T-helper 1 cell (primary cell): ENCODE measurements at regions not wholly inside any gene's neighbourhood (a gene's known extent, or its start where the extent isn't known, plus 50 kb on each side); places are given as distances from the start of the nearest gene placed in this dataset.
"Not testable (repeated sequence)": the region's sequence is repeated elsewhere in the genome, so short reads cannot be mapped to it uniquely, and the experiment has no call there.

Experiments used
- DNase-seq, 5 donors: peaks; one replicate each; pipeline ENCODE4 v3.0.0-alpha.2; 2012 to 2020

- DNase-seq, result no peak
Observed at GRCh38 chr1:102365071-102365470, 368.3 kb upstream of the OLFM3 start.

DNA sequence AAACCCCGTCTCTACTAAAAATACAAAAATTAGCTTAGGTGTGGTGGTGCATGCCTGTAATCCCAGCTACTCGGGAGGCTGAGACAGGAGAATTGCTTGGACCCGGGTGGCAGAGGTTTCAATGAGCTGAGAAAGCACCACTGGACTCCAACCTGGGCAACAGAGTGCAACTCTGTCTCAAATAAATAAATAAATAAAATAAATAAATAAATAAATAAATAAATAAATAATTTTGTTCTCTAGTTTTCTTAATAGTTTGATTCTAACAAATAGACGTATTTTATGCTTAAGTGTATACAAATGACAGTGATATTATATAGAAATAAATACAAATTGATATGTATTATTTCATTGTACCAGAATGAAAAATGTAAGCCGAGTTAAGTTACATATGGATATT, 339.9 kb upstream of the OLFM3 start:
- no peak for DNase-seq

DNA sequence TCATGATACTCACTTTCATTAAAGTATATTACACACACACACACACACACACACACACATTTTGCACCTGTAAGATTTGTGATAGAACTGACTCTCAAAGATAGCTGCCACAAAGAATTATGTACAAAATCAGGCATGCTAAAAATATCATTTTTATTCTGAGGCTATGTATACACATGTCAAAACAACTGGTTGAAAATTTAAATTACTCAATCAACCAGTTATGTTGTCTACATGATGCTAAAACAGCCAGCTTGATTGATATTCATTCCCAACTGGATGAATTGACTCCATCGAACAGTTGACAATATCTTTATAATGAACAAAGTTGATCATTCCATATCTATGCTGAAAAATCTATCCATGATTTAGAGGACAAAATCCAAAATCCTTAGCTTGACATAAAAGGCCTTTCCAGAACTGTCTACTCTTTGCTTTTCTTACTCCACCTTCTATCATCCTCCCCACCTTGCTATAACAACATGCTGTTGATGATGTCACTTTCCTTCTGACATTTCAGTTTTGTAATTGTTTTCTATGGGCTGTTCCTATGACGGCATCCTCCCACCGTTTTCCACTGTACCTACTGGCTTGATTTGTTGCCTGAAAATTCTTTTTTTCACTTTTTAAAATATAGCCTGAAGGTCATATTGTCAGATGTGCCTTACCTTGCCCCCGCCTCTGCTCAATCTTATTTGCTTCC, 321.5 kb upstream of the OLFM3 start:
- no peak for DNase-seq

DNA sequence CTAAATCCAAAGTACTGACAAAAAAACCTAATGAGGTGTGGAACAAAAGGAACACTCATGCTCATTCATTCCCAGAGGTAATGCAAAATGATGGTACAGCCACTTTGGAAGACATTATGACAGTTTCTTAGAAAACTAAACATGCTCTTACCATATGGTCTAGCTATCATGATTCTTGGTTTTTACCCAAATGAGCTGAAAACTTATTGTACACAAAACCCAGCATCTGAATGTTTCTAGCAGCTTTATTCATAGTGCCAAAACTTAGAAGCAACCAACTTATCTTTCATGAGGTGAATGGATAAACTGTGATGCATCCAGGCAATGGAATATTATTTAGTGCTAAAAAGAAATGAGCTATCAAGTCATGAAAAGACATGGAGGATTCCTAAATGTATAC, 318.4 kb upstream of the OLFM3 start:
- no peak for DNase-seq

- no peak for DNase-seq
Observed at GRCh38 chr1:102296116-102296515, 299.4 kb upstream of the OLFM3 start.

- no peak for DNase-seq
Observed at GRCh38 chr1:102282955-102283354, 286.2 kb upstream of the OLFM3 start.

DNA sequence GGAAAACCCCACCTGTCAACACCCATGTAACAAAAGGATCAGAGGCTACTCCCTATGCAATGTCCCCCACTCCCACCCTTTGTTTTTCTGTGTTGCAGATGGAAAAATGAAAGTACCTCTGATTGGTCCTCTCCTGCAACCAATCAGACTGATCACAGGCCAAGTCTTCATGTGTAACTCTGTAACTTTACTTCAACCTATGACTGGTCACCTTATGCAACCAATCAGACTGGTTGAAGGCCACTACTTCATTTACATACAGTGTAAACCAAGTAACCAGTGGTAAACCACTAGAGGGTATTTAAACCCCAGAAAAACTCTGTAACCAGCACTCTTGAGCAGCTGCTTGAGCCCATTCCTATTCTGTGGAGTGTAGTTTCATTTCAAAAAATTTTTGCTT, 266.3 kb upstream of the OLFM3 start:
- no peak for DNase-seq

- no peak for DNase-seq
Observed at GRCh38 chr1:102252731-102253505, 256.2 kb upstream of the OLFM3 start.

DNA sequence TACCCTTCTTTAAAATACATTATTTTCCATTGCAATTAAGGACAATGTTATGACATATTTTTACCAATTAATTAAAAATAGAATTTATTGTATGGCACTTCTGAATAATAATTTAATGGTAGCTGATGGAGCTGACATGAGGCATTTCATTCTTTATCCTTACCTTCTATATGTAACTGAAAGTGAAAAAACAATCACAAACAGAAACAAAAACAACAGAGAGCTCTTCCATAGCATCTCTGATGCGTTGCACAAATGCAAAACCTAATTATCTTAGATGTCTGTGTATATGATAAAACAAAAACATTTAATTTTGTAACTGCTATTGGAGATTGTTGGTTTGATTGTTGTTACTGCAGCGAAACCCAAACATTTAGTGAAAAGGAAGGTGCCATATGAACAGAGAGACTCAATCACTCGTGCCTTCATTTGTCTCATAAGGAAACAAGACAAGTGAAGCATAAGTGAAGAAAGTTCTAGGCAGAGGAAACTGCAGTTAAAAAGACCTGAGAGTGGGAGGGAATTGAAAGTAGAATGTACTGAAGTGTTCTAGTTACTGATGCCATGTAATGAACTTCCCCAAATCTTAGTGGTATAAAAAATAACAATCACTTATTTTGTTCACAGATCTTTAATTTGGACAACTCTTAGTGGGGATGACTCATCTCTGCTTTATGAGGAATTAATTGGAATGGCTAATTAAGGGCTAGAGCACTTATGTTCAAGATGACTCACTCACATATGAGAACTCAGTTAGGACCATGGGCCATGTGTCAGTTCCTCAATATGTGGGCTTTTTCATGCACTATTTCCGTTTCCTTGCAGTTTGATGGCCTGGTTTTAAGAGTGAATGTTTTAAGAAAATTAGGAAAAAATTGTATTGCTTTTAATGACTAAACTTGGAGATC, 245.0 kb upstream of the OLFM3 start:
- DNase-seq, result no peak

DNA sequence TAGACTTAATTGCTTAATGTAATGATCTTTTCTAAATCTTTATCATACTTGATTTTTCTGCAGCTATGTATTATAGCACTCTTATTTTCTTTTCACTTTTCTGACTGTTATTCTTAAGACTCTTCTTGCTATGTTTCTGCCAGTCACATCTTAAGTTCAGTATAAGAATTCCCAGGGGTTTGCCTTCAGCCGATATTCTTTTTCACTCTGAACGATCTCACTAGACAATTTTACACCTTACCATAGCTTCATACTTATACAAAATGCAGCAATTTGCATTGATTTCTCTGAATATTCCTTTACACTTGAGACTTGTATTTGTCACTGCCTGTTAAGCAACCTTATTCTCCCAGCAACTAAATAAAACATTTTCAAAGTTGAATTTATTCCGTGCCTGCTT, 242.5 kb upstream of the OLFM3 start:
- no peak for DNase-seq

DNA sequence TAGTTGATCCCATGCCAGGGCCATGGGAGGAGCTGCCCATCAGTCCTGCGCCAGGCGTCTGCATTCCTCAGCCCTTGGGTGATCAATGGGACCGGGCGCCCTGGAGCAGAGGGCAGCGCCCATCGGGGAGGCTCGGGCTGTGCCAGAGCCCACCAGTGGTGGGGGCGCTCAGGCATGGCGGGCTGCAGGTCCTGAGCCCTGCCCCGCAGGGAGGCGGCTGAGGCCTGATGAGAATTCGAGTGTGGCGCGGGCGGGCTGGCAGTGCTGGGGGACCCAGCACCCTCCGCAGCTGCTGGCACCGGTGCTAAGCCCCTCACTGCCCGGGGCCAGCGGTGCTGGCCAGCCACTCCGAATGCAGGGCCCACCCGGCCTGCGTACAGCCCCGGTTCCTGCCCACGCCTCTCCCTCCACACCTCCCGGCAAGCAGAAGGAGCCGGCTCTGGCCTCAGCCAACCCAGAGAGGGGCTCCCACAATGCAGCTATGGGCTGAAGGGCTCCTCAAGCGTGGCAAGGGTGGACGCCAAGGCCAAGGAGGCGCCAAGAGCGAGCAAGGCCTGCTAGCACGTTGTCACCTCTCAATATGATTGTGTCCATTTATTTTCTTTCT, 238.1 kb upstream of the OLFM3 start:
- DNase-seq, result peak in 1 of 5 donors; percentile 7

GRCh38 chr1:102219463-102219862, 222.7 kb upstream of the OLFM3 start:
- no peak for DNase-seq

DNA sequence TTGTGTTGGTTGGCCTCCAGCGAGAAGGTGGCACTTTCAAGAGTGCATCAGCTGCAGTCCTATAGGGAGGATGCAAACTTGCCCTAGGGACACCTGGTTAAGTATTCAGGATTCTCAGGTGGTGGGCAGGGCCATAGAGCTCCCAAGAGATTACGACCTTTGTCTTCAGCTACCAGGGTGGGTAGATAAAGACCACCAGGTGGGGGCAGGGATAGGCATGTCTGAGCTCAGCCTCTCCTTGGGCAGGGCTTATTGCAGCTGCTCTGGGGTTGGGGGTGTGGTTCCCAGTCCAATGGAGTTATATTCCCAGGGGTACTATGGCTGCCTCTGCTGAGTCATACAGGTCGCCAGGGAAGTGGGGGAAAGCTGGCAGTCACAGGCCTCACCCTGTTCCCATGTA, 214.2 kb upstream of the OLFM3 start:
- DNase-seq, result not testable (repeated sequence)

GRCh38 chr1:102191723-102192122, 195.0 kb upstream of the OLFM3 start:
- no peak for DNase-seq

DNA sequence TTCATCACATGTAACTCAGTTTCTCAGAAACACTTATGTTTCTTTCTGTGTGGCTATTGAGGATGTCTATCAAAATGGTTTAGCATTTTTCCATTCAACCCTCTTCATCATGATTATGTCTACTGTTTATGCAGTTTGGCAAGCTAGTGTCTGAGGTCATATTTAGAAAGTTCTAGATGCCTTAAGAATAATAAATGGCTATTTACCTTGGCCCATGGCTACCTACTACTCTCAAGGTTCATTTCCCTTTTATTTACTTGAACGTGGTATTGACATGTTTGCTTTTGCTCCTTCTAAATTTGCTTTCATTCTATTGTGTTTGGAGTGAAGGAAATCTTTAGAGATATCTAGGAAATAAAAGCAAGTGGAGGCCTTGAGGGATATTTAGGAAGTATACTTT, 193.7 kb upstream of the OLFM3 start:
- DNase-seq, result no peak

- DNase-seq, result no peak
Observed at GRCh38 chr1:102186536-102186935, 189.8 kb upstream of the OLFM3 start.

- DNase-seq, result no peak
Observed at GRCh38 chr1:102185260-102185659, 188.5 kb upstream of the OLFM3 start.

- no peak for DNase-seq
Observed at GRCh38 chr1:102184477-102184876, 187.8 kb upstream of the OLFM3 start.

DNA sequence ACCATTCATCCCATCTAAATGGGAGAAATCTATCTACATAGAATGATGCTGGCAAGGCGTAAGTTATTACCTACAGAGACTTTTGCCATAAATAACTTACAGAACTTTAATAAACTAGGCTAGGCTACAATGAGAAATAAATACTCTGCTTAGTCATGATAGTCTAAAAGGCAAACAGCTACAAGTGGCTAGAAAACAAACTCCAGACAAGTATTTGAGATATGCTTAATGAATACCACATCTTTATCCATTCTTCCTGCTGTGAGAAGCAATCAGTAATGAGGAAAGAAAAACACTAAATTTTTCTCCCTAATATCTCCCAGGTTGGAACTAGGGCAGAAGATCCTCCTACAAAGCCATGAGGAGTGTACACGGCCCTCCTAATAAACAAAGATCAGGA, 187.0 kb upstream of the OLFM3 start:
- no peak for DNase-seq

DNA sequence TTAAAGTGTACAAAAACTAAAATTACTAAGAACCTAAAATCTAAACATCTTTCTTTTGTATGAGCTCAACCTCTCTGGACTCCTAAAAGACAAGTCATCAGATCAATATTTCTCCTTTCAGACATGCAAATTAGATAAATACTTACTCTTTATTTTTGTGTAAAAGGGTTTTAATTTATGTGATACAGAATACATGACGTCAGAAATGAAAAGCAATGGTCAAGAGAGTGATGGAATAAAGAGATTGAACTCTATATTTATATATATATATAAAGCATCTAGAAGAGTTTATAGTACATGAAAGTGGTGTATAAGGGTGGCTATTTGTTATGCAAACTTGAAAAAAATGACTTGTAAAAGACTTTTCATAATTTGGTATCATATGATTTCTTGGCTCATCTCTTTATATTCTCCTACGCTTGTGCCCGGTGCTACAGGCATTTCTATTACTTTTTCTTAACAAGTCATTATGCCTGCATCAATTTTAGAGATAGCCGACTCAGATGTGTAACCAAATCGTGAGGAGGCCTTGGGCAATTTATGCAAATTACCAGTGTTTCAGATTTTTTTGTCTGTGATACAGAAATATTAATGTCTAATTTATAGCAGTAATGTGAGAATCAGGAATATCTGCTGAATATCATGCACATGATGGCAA, 186.0 kb upstream of the OLFM3 start:
- no peak for DNase-seq

- DNase-seq, result no peak
Observed at GRCh38 chr1:102181341-102181740, 184.6 kb upstream of the OLFM3 start.

GRCh38 chr1:102178480-102178879, 181.8 kb upstream of the OLFM3 start:
- DNase-seq, result no peak
